Central memory CD8-positive, alpha-beta T cell (primary cell): ENCODE measurements at regions not wholly inside any gene's neighbourhood (a gene's known extent, or its start where the extent isn't known, plus 50 kb on each side); places are given as distances from the start of the nearest gene placed in this dataset.

Experiments
- ATAC-seq: fragments of 150-1000 bp; cut with Tn5 transposase; replicated peaks from 2 replicates; pipeline ENCODE4 v1.10.0; 2022; ENCODE audit warnings: mild to moderate bottlenecking, moderate FRiP score, moderate number of reproducible peaks; ENCODE audit not compliant: poor library complexity, severe bottlenecking; ENCODE audit errors: extremely low read depth
- DNase-seq, 2 donors: peaks; one replicate each; pipeline ENCODE4 v3.0.0; 2021; ENCODE audit warnings: low spot score in 2 of 2
- H3K27ac Mint-ChIP-seq: one replicate; pipeline ENCODE4 v1.8.0; 2022; ENCODE audit warnings: low read depth, mild to moderate bottlenecking, moderate library complexity, mixed read lengths
- H3K27me3 Mint-ChIP-seq: one replicate; pipeline ENCODE4 v1.8.0; 2022; ENCODE audit warnings: mixed read lengths
- H3K36me3 Mint-ChIP-seq: one replicate; pipeline ENCODE4 v1.8.0; 2022; ENCODE audit warnings: mild to moderate bottlenecking, moderate library complexity, mixed read lengths; ENCODE audit not compliant: insufficient read depth
- H3K4me1 Mint-ChIP-seq: one replicate; pipeline ENCODE4 v1.8.0; 2022; ENCODE audit warnings: mixed read lengths
- H3K4me3 Mint-ChIP-seq: one replicate; pipeline ENCODE4 v1.8.0; 2022; ENCODE audit warnings: mild to moderate bottlenecking, moderate library complexity, mixed read lengths
- H3K9me3 Mint-ChIP-seq: one replicate; pipeline ENCODE4 v1.8.0; 2022; ENCODE audit warnings: mixed read lengths

GRCh38 chr14:25800841-25801240, 750.9 kb upstream of the STXBP6 start:
- Mint-ChIP-seq H3K4me3 (no peak overlapping the region), H3K27me3 (no peaks in the 10 kb centered on the region), H3K36me3 (no peaks in the 10 kb centered on the region), H3K9me3 (peaks cover 41% of the 10 kb centered on the region), H3K27ac (no peak overlapping the region), H3K4me1 (no peaks in the 10 kb centered on the region)
- no peak for DNase-seq
- no peak for ATAC-seq

- no peak overlapping the region for H3K27ac Mint-ChIP-seq
- ATAC-seq: no peak
- no peaks in the 10 kb centered on the region for H3K36me3 Mint-ChIP-seq
- peaks cover 15% of the 10 kb centered on the region for H3K9me3 Mint-ChIP-seq
- no peak overlapping the region for H3K4me3 Mint-ChIP-seq
- no peaks in the 10 kb centered on the region for H3K4me1 Mint-ChIP-seq
- H3K27me3 Mint-ChIP-seq: no peaks in the 10 kb centered on the region
- no peak for DNase-seq
These were observed 738.3 kb upstream of the STXBP6 start for GRCh38 chr14:25788252-25788651.

GRCh38 chr14:25765909-25766308, 716.0 kb upstream of the STXBP6 start:
- ATAC-seq (no peak), DNase-seq (no peak)
- no peak overlapping the region for H3K4me3 Mint-ChIP-seq
- H3K36me3 Mint-ChIP-seq: no peaks in the 10 kb centered on the region
- H3K27me3 Mint-ChIP-seq: no peaks in the 10 kb centered on the region
- H3K9me3 Mint-ChIP-seq: peaks cover 13% of the 10 kb centered on the region
- no peaks in the 10 kb centered on the region for H3K4me1 Mint-ChIP-seq
- H3K27ac Mint-ChIP-seq: no peak overlapping the region

- peaks cover 20% of the 10 kb centered on the region for H3K9me3 Mint-ChIP-seq
- no peaks in the 10 kb centered on the region for H3K27me3 Mint-ChIP-seq
- H3K27ac Mint-ChIP-seq: no peak overlapping the region
- no peaks in the 10 kb centered on the region for H3K4me1 Mint-ChIP-seq
- ATAC-seq (no peak), DNase-seq (no peak)
- H3K4me3 Mint-ChIP-seq: no peak overlapping the region
- H3K36me3 Mint-ChIP-seq: no peaks in the 10 kb centered on the region
These were observed 710.1 kb upstream of the STXBP6 start for GRCh38 chr14:25759920-25760655.

- Mint-ChIP-seq H3K4me1 (no peaks in the 10 kb centered on the region), H3K36me3 (no peaks in the 10 kb centered on the region), H3K27ac (no peak overlapping the region), H3K27me3 (no peaks in the 10 kb centered on the region), H3K4me3 (no peak overlapping the region), H3K9me3 (peaks cover 24% of the 10 kb centered on the region)
- ATAC-seq (no peak), DNase-seq (no peak)
These were observed 709.3 kb upstream of the STXBP6 start for GRCh38 chr14:25759256-25759655.

GRCh38 chr14:25757364-25757763, 707.4 kb upstream of the STXBP6 start:
- no peak for ATAC-seq
- Mint-ChIP-seq H3K4me1 (no peaks in the 10 kb centered on the region), H3K27ac (no peak overlapping the region), H3K27me3 (no peaks in the 10 kb centered on the region), H3K36me3 (no peaks in the 10 kb centered on the region), H3K4me3 (no peak overlapping the region), H3K9me3 (peaks cover 23% of the 10 kb centered on the region)
- no peak for DNase-seq

- Mint-ChIP-seq H3K9me3 (peaks cover 23% of the 10 kb centered on the region), H3K4me1 (no peaks in the 10 kb centered on the region), H3K36me3 (no peaks in the 10 kb centered on the region), H3K27me3 (no peaks in the 10 kb centered on the region), H3K27ac (no peak overlapping the region), H3K4me3 (no peak overlapping the region)
- ATAC-seq (no peak), DNase-seq (no peak)
These were observed 706.9 kb upstream of the STXBP6 start for GRCh38 chr14:25756876-25757275.

GRCh38 chr14:25753130-25753529, 703.2 kb upstream of the STXBP6 start:
- ATAC-seq (no peak), DNase-seq (no peak)
- Mint-ChIP-seq H3K36me3 (no peaks in the 10 kb centered on the region), H3K4me1 (no peaks in the 10 kb centered on the region), H3K9me3 (peaks cover 15% of the 10 kb centered on the region), H3K4me3 (no peak overlapping the region), H3K27ac (no peak overlapping the region), H3K27me3 (no peaks in the 10 kb centered on the region)

- Mint-ChIP-seq H3K36me3 (no peaks in the 10 kb centered on the region), H3K27me3 (no peaks in the 10 kb centered on the region), H3K4me1 (no peaks in the 10 kb centered on the region), H3K27ac (no peak overlapping the region), H3K9me3 (peaks cover 12% of the 10 kb centered on the region), H3K4me3 (no peak overlapping the region)
- DNase-seq (no peak), ATAC-seq (no peak)
These were observed 700.5 kb upstream of the STXBP6 start for GRCh38 chr14:25750436-25750835.
